ENCODE measurements at regions not wholly inside any gene's neighbourhood (a gene's known extent, or its start where the extent isn't known, plus 50 kb on each side); places are given as distances from the start of the nearest gene placed in this dataset.

DNA sequence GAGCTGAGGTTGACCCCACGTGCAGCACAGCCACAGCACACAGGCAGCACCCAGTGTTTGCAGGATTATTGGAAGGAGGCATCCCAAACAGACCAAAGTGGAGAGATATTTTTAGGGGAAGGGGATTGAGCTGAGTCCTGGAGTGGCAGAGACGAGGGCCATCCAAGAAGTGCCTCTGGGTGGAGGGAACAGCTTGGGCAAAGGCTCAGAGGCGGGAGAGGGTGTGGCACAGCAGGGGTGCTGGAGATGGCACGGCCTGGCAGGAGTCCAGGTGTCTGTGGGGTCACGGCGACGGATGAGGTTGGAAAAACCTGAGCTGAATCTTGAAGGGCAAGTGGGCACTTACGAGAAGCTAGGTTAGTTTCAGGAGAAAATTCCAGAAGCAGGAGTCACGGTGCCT is 60.6 kb downstream of the INHBB start:
- intact Hi-C loops (cut with DNase I), result no loop called here
- 76 to 84% (median 80%) methylated on average over 9 of the region's 9 CpGs for WGBS, 4 donors
- no peak for TF ChIP-seq POLR2A (IDR thresholded peaks at IDR 0.05)
- TF ChIP-seq, protein P1, sequence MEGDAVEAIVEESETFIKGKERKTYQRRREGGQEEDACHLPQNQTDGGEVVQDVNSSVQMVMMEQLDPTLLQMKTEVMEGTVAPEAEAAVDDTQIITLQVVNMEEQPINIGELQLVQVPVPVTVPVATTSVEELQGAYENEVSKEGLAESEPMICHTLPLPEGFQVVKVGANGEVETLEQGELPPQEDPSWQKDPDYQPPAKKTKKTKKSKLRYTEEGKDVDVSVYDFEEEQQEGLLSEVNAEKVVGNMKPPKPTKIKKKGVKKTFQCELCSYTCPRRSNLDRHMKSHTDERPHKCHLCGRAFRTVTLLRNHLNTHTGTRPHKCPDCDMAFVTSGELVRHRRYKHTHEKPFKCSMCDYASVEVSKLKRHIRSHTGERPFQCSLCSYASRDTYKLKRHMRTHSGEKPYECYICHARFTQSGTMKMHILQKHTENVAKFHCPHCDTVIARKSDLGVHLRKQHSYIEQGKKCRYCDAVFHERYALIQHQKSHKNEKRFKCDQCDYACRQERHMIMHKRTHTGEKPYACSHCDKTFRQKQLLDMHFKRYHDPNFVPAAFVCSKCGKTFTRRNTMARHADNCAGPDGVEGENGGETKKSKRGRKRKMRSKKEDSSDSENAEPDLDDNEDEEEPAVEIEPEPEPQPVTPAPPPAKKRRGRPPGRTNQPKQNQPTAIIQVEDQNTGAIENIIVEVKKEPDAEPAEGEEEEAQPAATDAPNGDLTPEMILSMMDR (IDR thresholded peaks at IDR 0.05), result no peak
- Histone ChIP-seq H3K4me1 (no peaks in the 10 kb centered on the region), H3K27me3 (no peaks in the 10 kb centered on the region), H3K9me3 (peaks cover 0 to 33% (median 12%) of the 10 kb centered on the region in 12 donors), H3K36me3 (no peaks in the 10 kb centered on the region), H3K4me3 (no peak overlapping the region), H3K27ac (no peak overlapping the region)
- DNase-seq, result no peak
- ATAC-seq, result no peak

DNA sequence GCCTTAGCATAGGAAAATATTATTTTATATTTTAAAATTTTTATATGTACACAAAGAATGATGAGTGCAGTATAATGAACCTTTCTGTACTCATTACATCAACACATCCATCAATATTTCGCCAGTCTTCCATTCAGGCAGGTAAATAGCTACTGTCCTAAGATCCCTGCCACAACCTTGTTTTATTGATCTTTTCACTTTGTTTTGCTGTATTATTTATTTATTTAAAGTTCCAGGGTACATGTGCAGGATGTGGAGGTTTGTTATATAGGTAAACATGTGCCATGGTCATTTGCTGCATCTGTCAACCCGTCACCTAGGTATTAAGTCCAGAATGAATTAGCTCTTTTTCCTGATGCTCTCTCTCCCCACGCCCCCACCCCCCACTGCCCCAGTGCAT is 64.6 kb downstream of the INHBB start:
- no peaks in the 10 kb centered on the region for H3K27me3 ChIP-seq
- ATAC-seq (no peak), DNase-seq (no peak)
- TF ChIP-seq, protein P1 (IDR thresholded peaks at IDR 0.05), result no peak
- no peak for TF ChIP-seq POLR2A (IDR thresholded peaks at IDR 0.05)
- WGBS, 4 donors, result 74 to 79% (median 76%) methylated on average over 3 of the region's 3 CpGs
- intact Hi-C loops (cut with DNase I), result no loop called here
- no peak overlapping the region for H3K4me3 ChIP-seq
- H3K9me3 ChIP-seq, result peaks cover 0 to 39% (median 13%) of the 10 kb centered on the region in 12 donors
- no peak overlapping the region for H3K27ac ChIP-seq
- no peaks in the 10 kb centered on the region for H3K4me1 ChIP-seq
- no peaks in the 10 kb centered on the region for H3K36me3 ChIP-seq

DNA sequence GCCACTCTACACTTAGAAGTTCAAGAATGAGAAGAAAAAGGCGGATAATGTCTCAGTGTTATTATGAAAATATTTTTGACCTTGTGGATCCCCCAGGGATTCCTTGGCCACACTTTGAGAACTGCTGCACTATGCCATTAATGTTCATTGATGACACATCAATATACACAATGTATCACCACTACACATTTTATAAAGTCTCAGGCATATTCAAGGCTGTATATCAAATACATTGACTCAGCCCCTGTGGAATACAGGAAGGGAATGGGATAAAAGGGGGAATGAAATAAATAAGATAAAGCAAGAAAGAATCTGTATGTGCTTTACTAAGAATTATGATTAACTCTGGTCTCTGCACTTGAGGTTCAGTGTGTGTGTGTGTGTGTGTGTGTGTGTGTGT is 69.1 kb downstream of the INHBB start:
- peaks cover 0 to 24% (median under 1%) of the 10 kb centered on the region in 12 donors for H3K9me3 ChIP-seq
- no peak for TF ChIP-seq POLR2A (IDR thresholded peaks at IDR 0.05)
- TF ChIP-seq, protein P1 (IDR thresholded peaks at IDR 0.05), result no peak
- H3K36me3 ChIP-seq, result no peaks in the 10 kb centered on the region
- no peak for ATAC-seq
- intact Hi-C loops (cut with DNase I), result no loop called here
- peaks cover 0 to 7% (median 0%) of the 10 kb centered on the region in 12 donors for H3K4me1 ChIP-seq
- no peaks in the 10 kb centered on the region for H3K27me3 ChIP-seq
- H3K27ac ChIP-seq, result no peak overlapping the region
- no peak overlapping the region for H3K4me3 ChIP-seq
- 84 to 95% (median 92%) methylated on average over 1 of the region's 1 CpG for WGBS, 4 donors
- DNase-seq, result no peak

DNA sequence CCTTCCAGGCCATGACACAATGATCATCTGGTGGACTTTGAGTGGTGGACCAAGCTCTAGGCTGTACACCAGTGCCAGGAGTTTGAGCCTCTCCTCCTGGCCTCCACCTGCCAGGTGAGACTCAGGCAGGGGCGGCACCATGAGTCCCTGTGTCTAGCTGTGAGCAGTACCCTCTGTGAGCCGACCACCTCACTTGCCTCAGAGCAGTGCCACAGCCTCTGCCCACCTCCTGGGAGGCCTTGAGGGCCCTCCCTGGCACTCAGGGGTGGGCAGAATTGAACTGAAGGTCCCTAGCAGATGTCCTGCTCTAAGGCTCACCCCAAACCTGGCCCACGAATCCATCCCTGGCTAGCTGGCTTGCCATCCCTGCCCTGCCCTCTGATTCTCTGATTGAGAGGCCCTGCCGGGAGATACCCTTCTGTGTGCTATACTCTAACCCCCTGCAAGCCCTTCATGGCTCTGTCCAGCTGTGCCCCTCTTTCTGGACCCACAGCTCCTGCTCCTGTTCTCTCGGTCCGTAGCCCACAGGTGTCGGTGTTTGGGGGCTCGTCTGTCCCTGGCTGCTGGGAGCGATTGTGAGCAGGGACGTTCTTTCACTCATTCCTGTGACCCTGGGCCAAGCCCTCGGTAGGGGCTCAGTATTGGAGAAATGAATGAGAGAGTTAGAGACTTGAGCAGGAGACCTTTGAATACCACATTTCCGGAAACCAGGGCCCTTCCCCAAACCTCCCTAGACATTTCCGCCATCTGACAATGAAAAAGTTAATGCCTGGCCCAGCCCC is 70.0 kb downstream of the INHBB start:
- Histone ChIP-seq H3K4me3 (no peak overlapping the region), H3K36me3 (no peaks in the 10 kb centered on the region), H3K27ac (no peak overlapping the region), H3K4me1 (peaks cover 0 to 7% (median 0%) of the 10 kb centered on the region in 12 donors), H3K9me3 (peaks cover 0 to 15% (median 0%) of the 10 kb centered on the region in 12 donors), H3K27me3 (peaks cover 0 to 3% (median 0%) of the 10 kb centered on the region in 9 donors)
- ATAC-seq, result no peak
- WGBS, 4 donors, result 93 to 95% (median 93%) methylated on average over 13 of the region's 13 CpGs
- TF ChIP-seq POLR2A (IDR thresholded peaks at IDR 0.05), result no peak
- TF ChIP-seq, protein P1 (IDR thresholded peaks at IDR 0.05), result no peak
- intact Hi-C loops (cut with DNase I), result no loop called here
- DNase-seq, result no peak

Data from heart left ventricle (tissue), 16 donors.